Activated CD8-positive, alpha-beta T cell treated with anti-CD3 and anti-CD28 coated beads for 36 hours (primary cell): ENCODE measurements at regions not wholly inside any gene's neighbourhood (a gene's known extent, or its start where the extent isn't known, plus 50 kb on each side); places are given as distances from the start of the nearest gene placed in this dataset.

ENCODE experiments used
- ATAC-seq: fragments of 200-7000 bp; cut with Tn5 transposase; one replicate; pipeline ENCODE4 v1.10.0; 2021; ENCODE audit warnings: mild to moderate bottlenecking, moderate library complexity
- CTCF ChIA-PET: fragments of 350-600 bp; sonication (Branson Sonifier 250); formaldehyde crosslinking; loops from one replicate; lab custom pipeline; 2021; ENCODE audit warnings: antibody characterized with exemption; lab: Charles Lee
- POLR2A ChIA-PET: fragments of 350-600 bp; sonication (Branson Sonifier 250); formaldehyde crosslinking; loops from one replicate; lab custom pipeline; 2021; ENCODE audit warnings: antibody characterized with exemption; lab: Charles Lee
- DNase-seq: peaks from one replicate; pipeline ENCODE4 v3.0.0-alpha.2; 2020
- H3K27ac Mint-ChIP-seq: one replicate; pipeline ENCODE4 v1.8.0; 2021; ENCODE audit warnings: mild to moderate bottlenecking, mixed read lengths
- H3K27me3 Mint-ChIP-seq: one replicate; pipeline ENCODE4 v1.8.0; 2021; ENCODE audit warnings: mixed read lengths
- H3K36me3 Mint-ChIP-seq: one replicate; pipeline ENCODE4 v1.8.0; 2021; ENCODE audit warnings: low read depth, mixed read lengths
- H3K4me1 Mint-ChIP-seq: one replicate; pipeline ENCODE4 v1.8.0; 2021; ENCODE audit warnings: low read depth, mixed read lengths
- H3K4me3 Mint-ChIP-seq: one replicate; pipeline ENCODE4 v1.8.0; 2021; ENCODE audit warnings: mild to moderate bottlenecking, moderate library complexity, mixed read lengths
- H3K9me3 Mint-ChIP-seq: one replicate; pipeline ENCODE4 v1.8.0; 2021; ENCODE audit warnings: mixed read lengths
- intact Hi-C: fragments of 100-400 bp; cut with micrococcal nuclease; formaldehyde crosslinking; loops from one replicate; pipeline ENCODE4 v1.10.0; 2022
- TF ChIP-seq, protein P1 (sequence below): fragments of 200-600 bp; IDR thresholded peaks from one replicate; pipeline ENCODE4 v1.8.0; 2022; ENCODE audit warnings: antibody characterized with exemption, mild to moderate bottlenecking

DNA sequence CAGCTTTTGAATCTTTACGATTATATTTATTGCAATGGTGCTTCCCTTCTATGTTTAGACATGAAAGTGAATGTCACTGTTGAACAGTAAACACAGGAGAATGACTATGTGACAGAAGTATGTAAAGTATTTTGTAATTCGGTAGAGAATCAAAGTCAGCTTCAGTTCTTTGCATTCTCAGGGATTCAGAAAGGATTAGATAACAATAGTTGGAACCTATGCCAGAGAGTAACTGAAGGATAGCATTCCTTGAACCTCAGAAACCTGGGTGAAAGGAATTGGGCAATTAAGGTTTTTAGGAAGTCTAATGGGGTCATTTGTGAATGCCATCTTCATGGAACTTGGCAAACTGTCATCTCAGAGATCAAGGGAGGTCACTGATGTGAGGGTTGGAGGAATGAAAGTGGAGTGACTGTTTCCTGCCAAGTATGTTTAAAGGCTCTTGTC is 305.3 kb upstream of the DDHD1 start:
- Mint-ChIP-seq H3K27me3 (no peaks in the 10 kb centered on the region), H3K9me3 (no peaks in the 10 kb centered on the region), H3K4me3 (no peak overlapping the region), H3K36me3 (no peaks in the 10 kb centered on the region), H3K4me1 (no peaks in the 10 kb centered on the region), H3K27ac (no peak overlapping the region)
- DNase-seq = no peak
- TF ChIP-seq, protein P1, sequence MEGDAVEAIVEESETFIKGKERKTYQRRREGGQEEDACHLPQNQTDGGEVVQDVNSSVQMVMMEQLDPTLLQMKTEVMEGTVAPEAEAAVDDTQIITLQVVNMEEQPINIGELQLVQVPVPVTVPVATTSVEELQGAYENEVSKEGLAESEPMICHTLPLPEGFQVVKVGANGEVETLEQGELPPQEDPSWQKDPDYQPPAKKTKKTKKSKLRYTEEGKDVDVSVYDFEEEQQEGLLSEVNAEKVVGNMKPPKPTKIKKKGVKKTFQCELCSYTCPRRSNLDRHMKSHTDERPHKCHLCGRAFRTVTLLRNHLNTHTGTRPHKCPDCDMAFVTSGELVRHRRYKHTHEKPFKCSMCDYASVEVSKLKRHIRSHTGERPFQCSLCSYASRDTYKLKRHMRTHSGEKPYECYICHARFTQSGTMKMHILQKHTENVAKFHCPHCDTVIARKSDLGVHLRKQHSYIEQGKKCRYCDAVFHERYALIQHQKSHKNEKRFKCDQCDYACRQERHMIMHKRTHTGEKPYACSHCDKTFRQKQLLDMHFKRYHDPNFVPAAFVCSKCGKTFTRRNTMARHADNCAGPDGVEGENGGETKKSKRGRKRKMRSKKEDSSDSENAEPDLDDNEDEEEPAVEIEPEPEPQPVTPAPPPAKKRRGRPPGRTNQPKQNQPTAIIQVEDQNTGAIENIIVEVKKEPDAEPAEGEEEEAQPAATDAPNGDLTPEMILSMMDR = no peak
- CTCF ChIA-PET = interaction anchor here (0.7 kb wide), 1 partner anchor 131 kb away, joined by 3 read pairs; no protein-coding TSS in a partner anchor
- no peak for ATAC-seq
- intact Hi-C loops = no loop called here
- POLR2A ChIA-PET = no interaction called here

GRCh38 chr14:53456931-53457330 is 303.8 kb upstream of the DDHD1 start:
- TF ChIP-seq, protein P1 = no peak
- Mint-ChIP-seq H3K27ac (no peak overlapping the region), H3K27me3 (no peaks in the 10 kb centered on the region), H3K36me3 (no peaks in the 10 kb centered on the region), H3K9me3 (no peaks in the 10 kb centered on the region), H3K4me1 (no peaks in the 10 kb centered on the region), H3K4me3 (no peak overlapping the region)
- intact Hi-C loops = no loop called here
- ATAC-seq (no peak), DNase-seq (no peak)
- POLR2A ChIA-PET = no interaction called here
- CTCF ChIA-PET = no interaction called here

DNA sequence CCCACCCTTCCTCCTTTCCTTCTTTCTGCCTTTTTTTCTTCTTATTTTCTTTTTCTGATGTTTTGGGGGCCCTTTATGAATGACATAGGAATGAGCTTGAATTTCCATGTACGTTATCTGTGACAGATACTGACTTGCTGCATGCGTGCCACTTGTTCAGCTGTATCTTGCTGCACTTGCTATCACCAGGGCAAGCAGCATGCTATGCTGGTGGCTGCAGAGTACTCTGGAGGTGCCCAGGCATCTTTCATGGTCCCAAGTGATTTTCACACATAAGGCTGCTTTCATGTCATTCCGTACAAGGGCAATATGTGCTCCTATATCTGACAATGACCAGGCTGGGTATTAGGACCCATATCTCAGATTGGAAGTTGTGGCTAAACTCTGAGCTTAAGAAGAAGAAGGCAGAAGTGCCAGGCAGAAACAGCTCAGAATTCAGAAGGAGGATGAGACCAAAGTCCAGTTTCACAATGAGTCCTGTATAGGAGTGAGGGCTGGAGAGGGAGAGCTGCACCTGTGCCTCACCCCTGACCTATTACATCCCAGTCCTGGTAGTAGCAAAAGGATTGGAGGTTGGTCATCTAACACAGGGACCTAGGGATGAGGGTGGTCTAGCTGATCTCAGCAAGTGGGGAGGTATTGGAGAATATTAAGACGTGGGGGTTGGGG is 299.0 kb upstream of the DDHD1 start:
- CTCF ChIA-PET = no interaction called here
- Mint-ChIP-seq H3K36me3 (no peaks in the 10 kb centered on the region), H3K27ac (no peak overlapping the region), H3K4me1 (no peaks in the 10 kb centered on the region), H3K4me3 (no peak overlapping the region), H3K9me3 (no peaks in the 10 kb centered on the region), H3K27me3 (peaks cover 3% of the 10 kb centered on the region)
- ATAC-seq = no peak
- no peak for DNase-seq
- POLR2A ChIA-PET = no interaction called here
- TF ChIP-seq, protein P1 = no peak
- intact Hi-C loops = no loop called here

DNA sequence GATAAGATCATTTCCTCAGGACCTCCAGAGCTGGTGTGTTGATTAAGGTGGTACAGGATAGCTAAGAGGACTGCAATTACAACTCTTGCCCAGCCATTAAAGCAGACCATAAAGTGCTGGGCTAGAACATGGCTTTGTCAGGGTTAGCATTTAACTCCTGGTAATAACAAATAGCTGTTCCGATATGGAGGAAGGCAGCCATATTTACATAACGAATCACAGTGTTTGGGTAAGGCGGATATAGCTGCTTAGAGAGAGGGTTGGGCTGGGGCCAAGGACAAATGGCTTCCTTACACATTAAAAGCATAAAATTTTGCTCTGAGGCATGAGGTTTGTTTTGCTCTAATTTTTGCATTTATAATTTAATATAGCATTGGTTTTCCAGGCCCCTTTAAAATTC is 297.7 kb upstream of the DDHD1 start:
- POLR2A ChIA-PET = interaction anchor here (0.6 kb wide), 1 partner anchor 651 kb away, joined by 3 read pairs; no protein-coding TSS in a partner anchor
- H3K4me3 Mint-ChIP-seq = no peak overlapping the region
- CTCF ChIA-PET = no interaction called here
- no peaks in the 10 kb centered on the region for H3K4me1 Mint-ChIP-seq
- H3K27ac Mint-ChIP-seq = no peak overlapping the region
- H3K27me3 Mint-ChIP-seq = peaks cover 3% of the 10 kb centered on the region
- H3K36me3 Mint-ChIP-seq = no peaks in the 10 kb centered on the region
- intact Hi-C loops = no loop called here
- no peak for ATAC-seq
- TF ChIP-seq, protein P1 = no peak
- H3K9me3 Mint-ChIP-seq = no peaks in the 10 kb centered on the region
- no peak for DNase-seq

GRCh38 chr14:53448682-53449081 is 295.6 kb upstream of the DDHD1 start:
- intact Hi-C loops = no loop called here
- Mint-ChIP-seq H3K4me1 (no peaks in the 10 kb centered on the region), H3K27me3 (peaks cover 3% of the 10 kb centered on the region), H3K4me3 (no peak overlapping the region), H3K9me3 (no peaks in the 10 kb centered on the region), H3K27ac (no peak overlapping the region), H3K36me3 (no peaks in the 10 kb centered on the region)
- no peak for DNase-seq
- ATAC-seq = no peak
- ChIA-PET POLR2A (no interaction called here), CTCF (no interaction called here)
- TF ChIP-seq, protein P1 = no peak
